Left ventricle myocardium inferior (tissue), 1 donor: ENCODE measurements at regions not wholly inside any gene's neighbourhood (a gene's known extent, or its start where the extent isn't known, plus 50 kb on each side); places are given as distances from the start of the nearest gene placed in this dataset.

Experiments used
- DNase-seq: peaks from one replicate; pipeline ENCODE4 v3.0.0-alpha.2; 2020
- H3K27ac ChIP-seq: fragments of 200-600 bp; replicated peaks from 2 replicates; pipeline ENCODE4 v1.8.0; 2021
- H3K27me3 ChIP-seq: fragments of 200-600 bp; 2 replicates; pipeline ENCODE4 v1.8.0; 2021; ENCODE audit warnings: low read depth
- H3K36me3 ChIP-seq: fragments of 200-600 bp; 2 replicates; pipeline ENCODE4 v1.8.0; 2021
- H3K4me1 ChIP-seq: fragments of 200-600 bp; 2 replicates; pipeline ENCODE4 v1.8.0; 2021
- H3K4me3 ChIP-seq: fragments of 200-600 bp; 2 replicates; pipeline ENCODE4 v1.8.0; 2021; ENCODE audit warnings: mild to moderate bottlenecking, moderate library complexity
- H3K9me3 ChIP-seq: fragments of 200-600 bp; replicated peaks from 2 replicates; pipeline ENCODE4 v1.8.0; 2021
- CTCF ChIP-seq: fragments of 200-600 bp; IDR thresholded peaks from 2 replicates; pipeline ENCODE4 v1.8.0; 2021; ENCODE audit warnings: antibody characterized with exemption, mild to moderate bottlenecking, borderline replicate concordance
- intact Hi-C: fragments of 100-400 bp; cut with micrococcal nuclease; formaldehyde crosslinking; loops from one replicate; pipeline ENCODE4 v1.11.0; 2022
- donor health status: DM: no; HTN: yes; CAD: no; lungs with severe emphysema.

GRCh38 chr12:118751355-118751754 is 230.0 kb upstream of the SRRM4 start:
- no peak for DNase-seq
- TF ChIP-seq CTCF = no peak
- Histone ChIP-seq H3K36me3 (no peaks in the 10 kb centered on the region), H3K4me1 (no peaks in the 10 kb centered on the region), H3K27ac (no peak overlapping the region), H3K9me3 (peaks cover 10% of the 10 kb centered on the region), H3K4me3 (no peak overlapping the region), H3K27me3 (peaks cover 55% of the 10 kb centered on the region)
- intact Hi-C loops = no loop called here

- Histone ChIP-seq H3K27ac (no peak overlapping the region), H3K9me3 (no peaks in the 10 kb centered on the region), H3K27me3 (peaks cover 36% of the 10 kb centered on the region), H3K4me3 (no peak overlapping the region), H3K4me1 (no peaks in the 10 kb centered on the region), H3K36me3 (no peaks in the 10 kb centered on the region)
- TF ChIP-seq CTCF = no peak
- intact Hi-C loops = no loop called here
- DNase-seq = no peak
Measured at GRCh38 chr12:118760623-118761022, 220.7 kb upstream of the SRRM4 start.

GRCh38 chr12:118763234-118763633 is 218.1 kb upstream of the SRRM4 start:
- H3K4me1 ChIP-seq = no peaks in the 10 kb centered on the region
- no peak overlapping the region for H3K4me3 ChIP-seq
- DNase-seq = no peak
- intact Hi-C loops = no loop called here
- no peak for TF ChIP-seq CTCF
- H3K9me3 ChIP-seq = no peaks in the 10 kb centered on the region
- H3K36me3 ChIP-seq = no peaks in the 10 kb centered on the region
- no peak overlapping the region for H3K27ac ChIP-seq
- peaks cover 37% of the 10 kb centered on the region for H3K27me3 ChIP-seq

- Histone ChIP-seq H3K27ac (no peak overlapping the region), H3K36me3 (no peaks in the 10 kb centered on the region), H3K4me1 (no peaks in the 10 kb centered on the region), H3K9me3 (peaks cover 10% of the 10 kb centered on the region), H3K27me3 (peaks cover 78% of the 10 kb centered on the region), H3K4me3 (no peak overlapping the region)
- no peak for TF ChIP-seq CTCF
- DNase-seq = no peak
- intact Hi-C loops = no loop called here
Measured at GRCh38 chr12:118773956-118774723, 207.2 kb upstream of the SRRM4 start.

GRCh38 chr12:118777504-118777903 is 203.8 kb upstream of the SRRM4 start:
- Histone ChIP-seq H3K36me3 (no peaks in the 10 kb centered on the region), H3K27ac (no peak overlapping the region), H3K27me3 (peaks cover 69% of the 10 kb centered on the region), H3K9me3 (peaks cover 10% of the 10 kb centered on the region), H3K4me1 (no peaks in the 10 kb centered on the region), H3K4me3 (no peak overlapping the region)
- TF ChIP-seq CTCF = no peak
- no peak for DNase-seq
- intact Hi-C loops = no loop called here
